Epidermal melanocyte (primary cell): ENCODE measurements at regions not wholly inside any gene's neighbourhood (a gene's known extent, or its start where the extent isn't known, plus 50 kb on each side); places are given as distances from the start of the nearest gene placed in this dataset.

ENCODE experiments used
- DNase-seq: peaks from one replicate; pipeline ENCODE4 v3.0.0; 2011; ENCODE audit warnings: low spot score; ENCODE audit not compliant: insufficient read length

GRCh38 chr6:95142101-95142500 lies 435.2 kb upstream of the MANEA start:
- DNase-seq = no peak

- no peak for DNase-seq
These were observed 434.5 kb upstream of the MANEA start for GRCh38 chr6:95142661-95143335.

- DNase-seq = no peak
These were observed 433.7 kb upstream of the MANEA start for GRCh38 chr6:95143408-95144180.

- DNase-seq = no peak
These were observed 431.9 kb upstream of the MANEA start for GRCh38 chr6:95145457-95145856.

DNA sequence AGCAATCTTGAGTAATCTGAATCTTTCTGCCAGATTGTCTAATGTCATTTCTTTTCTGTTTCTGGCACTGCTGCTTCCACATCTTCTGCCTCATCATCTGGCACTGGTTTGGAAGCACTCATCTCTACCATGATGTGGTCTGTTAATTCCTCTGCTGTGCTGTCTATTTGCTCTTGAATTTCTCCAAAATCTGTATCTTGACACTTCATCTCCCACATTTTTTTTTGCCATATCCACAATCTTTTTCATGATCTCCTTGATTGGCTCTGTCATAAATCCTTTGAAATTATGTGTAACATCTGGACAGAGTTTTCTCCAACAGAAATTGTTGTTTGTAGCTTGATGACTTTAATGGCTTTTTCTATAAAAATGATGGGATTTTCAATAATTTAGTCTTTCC lies 417.8 kb upstream of the MANEA start:
- no peak for DNase-seq

DNA sequence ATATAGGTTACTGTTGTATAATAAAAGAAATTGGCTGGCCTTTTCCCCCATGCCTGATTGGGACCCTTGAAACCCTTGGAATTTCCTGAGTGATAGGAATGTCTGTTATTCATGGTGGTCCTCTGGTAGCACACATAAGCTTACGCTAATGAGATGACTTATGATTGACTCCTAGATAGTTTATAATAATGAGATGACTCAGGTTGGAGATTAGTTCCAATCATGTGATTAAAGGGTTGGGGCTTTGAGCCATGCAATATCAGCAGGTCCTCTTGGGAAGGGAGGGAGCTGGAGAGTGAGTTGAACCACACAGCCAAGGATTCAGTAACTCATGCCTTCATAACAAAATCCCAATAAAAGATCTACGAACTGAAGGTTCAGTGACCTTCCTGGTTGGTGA lies 407.6 kb upstream of the MANEA start:
- no peak for DNase-seq

- no peak for DNase-seq
These were observed 401.2 kb upstream of the MANEA start for GRCh38 chr6:95175927-95176675.

GRCh38 chr6:95185874-95186273 lies 391.5 kb upstream of the MANEA start:
- DNase-seq = no peak

DNA sequence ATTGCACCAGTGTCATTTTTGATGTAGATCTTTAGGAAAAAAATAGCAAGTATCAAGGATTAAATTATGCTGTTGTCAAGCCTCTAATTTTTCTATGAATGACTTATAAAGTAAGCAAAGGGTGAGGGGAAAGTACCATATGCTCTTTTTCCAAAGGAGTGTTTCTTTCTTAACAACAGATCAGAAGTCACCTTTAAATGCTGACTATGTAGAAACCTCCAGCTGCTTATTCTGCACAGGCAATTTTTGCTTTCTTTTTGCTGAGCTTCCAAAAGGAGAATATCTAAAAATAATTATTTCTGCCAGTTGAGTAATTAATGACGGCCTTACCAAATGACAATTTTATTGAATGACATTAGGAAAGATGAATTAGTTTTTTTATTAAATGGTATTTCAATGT lies 390.6 kb upstream of the MANEA start:
- no peak for DNase-seq

GRCh38 chr6:95197590-95197989 lies 379.7 kb upstream of the MANEA start:
- DNase-seq = no peak

- DNase-seq = peak; percentile 17
These were observed 374.1 kb upstream of the MANEA start for GRCh38 chr6:95203153-95203754.

GRCh38 chr6:95204178-95204577 lies 373.2 kb upstream of the MANEA start:
- no peak for DNase-seq

- DNase-seq = no peak
These were observed 368.7 kb upstream of the MANEA start for GRCh38 chr6:95208621-95209020.

- no peak for DNase-seq
These were observed 368.3 kb upstream of the MANEA start for GRCh38 chr6:95209074-95209473.

GRCh38 chr6:95216555-95216954 lies 360.8 kb upstream of the MANEA start:
- no peak for DNase-seq

GRCh38 chr6:95227351-95227750 lies 350.0 kb upstream of the MANEA start:
- no peak for DNase-seq

GRCh38 chr6:95228636-95229035 lies 348.7 kb upstream of the MANEA start:
- no peak for DNase-seq

DNA sequence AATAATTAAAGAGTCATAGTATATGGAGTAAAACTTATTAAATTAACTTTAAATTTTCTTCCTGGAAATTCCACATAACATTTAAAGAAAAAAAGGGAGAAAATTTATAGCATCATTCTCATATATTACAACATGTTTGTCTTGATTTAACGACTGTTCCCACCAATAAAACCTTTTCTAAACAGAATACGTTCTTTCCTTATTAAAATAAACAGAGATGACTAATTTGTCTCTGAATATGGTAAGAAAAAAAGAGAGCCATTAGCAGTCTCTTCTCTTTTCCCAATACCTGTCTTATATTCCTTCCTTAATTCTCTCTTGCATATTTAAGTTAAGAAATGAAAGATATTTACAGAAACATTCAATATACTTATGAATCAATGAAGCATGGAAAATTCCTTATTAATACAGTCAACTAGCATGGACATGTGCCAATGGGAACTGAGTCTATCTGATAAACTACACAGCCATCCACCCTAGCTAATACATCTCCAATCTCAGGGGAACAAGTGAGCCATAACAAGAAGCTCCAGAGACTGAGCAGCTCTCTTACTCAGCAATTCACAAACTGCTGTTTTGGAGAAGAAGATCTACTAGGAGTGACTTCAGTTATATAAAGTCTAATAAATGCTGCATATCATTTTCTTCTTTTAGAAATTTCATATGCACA lies 347.1 kb upstream of the MANEA start:
- no peak for DNase-seq

DNA sequence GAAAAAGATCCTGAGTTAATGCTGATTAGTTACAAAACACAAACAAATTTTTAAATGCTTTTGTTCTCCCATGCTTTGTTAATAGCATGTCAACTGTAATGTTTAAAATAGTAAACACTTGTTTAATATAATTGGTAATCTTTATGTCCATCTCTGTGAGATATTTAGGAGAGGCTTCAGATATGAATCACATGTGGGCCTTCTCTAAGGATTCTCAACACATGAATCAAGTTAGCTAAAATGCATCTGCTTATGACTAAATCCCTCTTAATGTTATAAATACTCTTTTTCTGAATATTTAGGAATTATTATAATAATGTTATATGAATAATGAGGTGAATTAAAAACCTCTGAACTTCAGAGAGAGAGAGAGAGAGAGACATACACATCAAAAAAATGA lies 345.9 kb upstream of the MANEA start:
- no peak for DNase-seq

- no peak for DNase-seq
These were observed 344.9 kb upstream of the MANEA start for GRCh38 chr6:95232446-95232845.

DNA sequence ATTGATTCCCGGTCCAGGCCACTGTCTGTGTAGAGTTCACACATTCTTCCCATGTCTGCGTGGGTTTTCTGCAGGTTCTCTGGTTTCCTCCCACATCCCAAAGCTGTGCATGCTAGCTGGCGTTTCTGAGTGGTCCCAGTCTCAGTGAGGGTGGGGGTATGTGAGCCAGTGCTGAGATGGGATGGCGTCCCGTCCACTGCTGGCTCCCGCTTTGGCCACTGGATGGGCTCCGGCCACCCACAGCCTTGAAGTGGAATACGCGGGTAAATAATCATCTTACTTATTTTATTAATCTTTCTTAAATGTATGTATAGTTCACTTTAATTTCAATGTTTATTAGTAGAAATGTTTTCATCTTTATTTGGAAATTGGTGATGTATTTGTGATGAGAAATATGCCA lies 343.5 kb upstream of the MANEA start:
- DNase-seq = no peak
